PC-3 (cell line): ENCODE measurements at regions not wholly inside any gene's neighbourhood (a gene's known extent, or its start where the extent isn't known, plus 50 kb on each side); places are given as distances from the start of the nearest gene placed in this dataset.

Experiments
- ATAC-seq: fragments of 200-7000 bp; cut with Tn5 transposase; 2 replicates; pipeline ENCODE4 v1.9.1; 2020; ENCODE audit warnings: mild to moderate bottlenecking, moderate library complexity
- BruUV-seq: library from RNA; stranded (reverse); fragments of 400-500 nt; replicated peaks from 2 replicates; lab custom pipeline; 2021; lab: Mats Ljungman, UMichigan
- CTCF ChIA-PET: fragments of 300-600 bp; sonication (Branson Sonifier 250); formaldehyde crosslinking; loops from one replicate; lab custom pipeline; 2022; ENCODE audit warnings: antibody characterized with exemption; lab: Charles Lee
- POLR2A ChIA-PET: fragments of 300-600 bp; sonication (Branson Sonifier 250); formaldehyde crosslinking; loops from one replicate; lab custom pipeline; 2022; ENCODE audit warnings: antibody characterized with exemption; ENCODE audit not compliant: unreplicated experiment; lab: Charles Lee
- DNase-seq: peaks from one replicate; pipeline ENCODE4 v3.0.0-alpha.2; 2015
- H2AFZ ChIP-seq: fragments of 300-600 bp; sonication (generic); 2 replicates; pipeline ENCODE4 v1.6.0; 2016; ENCODE audit warnings: antibody characterized with exemption, low read length
- H3F3A ChIP-seq: fragments of 300-600 bp; sonication (generic); one replicate; pipeline ENCODE4 v1.6.0; 2017; ENCODE audit warnings: antibody characterized with exemption, low read length, control low read depth, mild to moderate bottlenecking; ENCODE audit not compliant: unreplicated experiment
- H3K27ac ChIP-seq: fragments of 300-600 bp; sonication (generic); 2 replicates; pipeline ENCODE4 v1.5.1; 2016; ENCODE audit warnings: mild to moderate bottlenecking, low read length
- H3K27me3 ChIP-seq: fragments of 300-600 bp; sonication (generic); 2 replicates; pipeline ENCODE4 v1.6.1; 2016; ENCODE audit warnings: low read length, mixed read lengths
- H3K36me3 ChIP-seq: fragments of 300-600 bp; sonication (generic); 2 replicates; pipeline ENCODE4 v1.6.1; 2016; ENCODE audit warnings: low read depth, mixed run types, low read length, mixed read lengths
- H3K4me1 ChIP-seq: fragments of 300-600 bp; sonication (generic); 2 replicates; pipeline ENCODE4 v1.5.1; 2016; ENCODE audit warnings: low read length; ENCODE audit not compliant: insufficient read depth
- H3K4me2 ChIP-seq: fragments of 300-600 bp; sonication (generic); 2 replicates; pipeline ENCODE4 v1.6.0; 2016; ENCODE audit warnings: low read length
- H3K4me3 ChIP-seq: fragments of 300-600 bp; sonication (generic); 2 replicates; pipeline ENCODE4 v1.5.1; 2016; ENCODE audit warnings: mild to moderate bottlenecking, low read length, mixed read lengths
- H3K79me2 ChIP-seq: fragments of 300-600 bp; sonication (generic); 2 replicates; pipeline ENCODE4 v1.6.1; 2017; ENCODE audit warnings: low read length, mixed read lengths
- H3K9ac ChIP-seq: fragments of 300-600 bp; sonication (generic); 2 replicates; pipeline ENCODE4 v1.6.0; 2016; ENCODE audit warnings: mild to moderate bottlenecking, low read length
- H3K9me2 ChIP-seq: fragments of 300-600 bp; sonication (generic); replicated peaks from 2 replicates; pipeline ENCODE4 v1.6.1; 2016; ENCODE audit warnings: mixed run types, low read length, mixed read lengths
- H3K9me3 ChIP-seq: fragments of 300-600 bp; sonication (generic); 2 replicates; pipeline ENCODE4 v1.6.1; 2016; ENCODE audit warnings: low read length, mixed read lengths
- H4K20me1 ChIP-seq: fragments of 300-600 bp; sonication (generic); 2 replicates; pipeline ENCODE4 v1.6.1; 2016; ENCODE audit warnings: low read length, mixed read lengths
- CTCF ChIP-seq: fragments of 300-600 bp; sonication (generic); conservative IDR thresholded peaks from 2 replicates; pipeline ENCODE4 v1.5.1; 2017; ENCODE audit warnings: antibody characterized with exemption, low read depth, mild to moderate bottlenecking, low read length
- EZH2 ChIP-seq: fragments of 300-600 bp; sonication (generic); IDR thresholded peaks from one replicate; pipeline ENCODE4 v1.6.1; 2017; ENCODE audit warnings: antibody characterized with exemption, mild to moderate bottlenecking, low read length; ENCODE audit not compliant: unreplicated experiment
- EZH2phosphoT487 ChIP-seq: fragments of 300-600 bp; sonication (generic); IDR thresholded peaks from 2 replicates; pipeline ENCODE4 v1.6.1; 2018; ENCODE audit warnings: mild to moderate bottlenecking, antibody characterized with exemption, low read length, borderline replicate concordance
- intact Hi-C: fragments of 100-400 bp; cut with micrococcal nuclease; formaldehyde crosslinking; loops from 2 replicates; pipeline ENCODE4 v1.9.0; 2023

GRCh38 chr12:83313322-83313721 is 626.6 kb downstream of the TMTC2 start:
- Histone ChIP-seq H2AFZ (no peak overlapping the region), H3K4me1 (no peaks in the 10 kb centered on the region), H3K9me3 (no peaks in the 10 kb centered on the region), H3K27ac (no peak overlapping the region), H3K79me2 (no peaks in the 10 kb centered on the region), H3K9ac (no peak overlapping the region), H3K27me3 (no peaks in the 10 kb centered on the region), H4K20me1 (no peaks in the 10 kb centered on the region), H3K4me3 (no peak overlapping the region), H3K36me3 (no peaks in the 10 kb centered on the region), H3K9me2 (no peaks in the 10 kb centered on the region), H3K4me2 (no peak overlapping the region), H3F3A (no peaks in the 10 kb centered on the region)
- no peak for ATAC-seq
- no peak for TF ChIP-seq CTCF
- no peak for TF ChIP-seq EZH2
- TF ChIP-seq EZH2phosphoT487: no peak
- no TSS peak for BruUV-seq
- DNase-seq: no peak
- ChIA-PET CTCF (no interaction called here), POLR2A (no interaction called here)
- intact Hi-C loops: no loop called here

GRCh38 chr12:83276904-83277303 is 590.2 kb downstream of the TMTC2 start:
- Histone ChIP-seq H3K4me3 (no peak overlapping the region), H3K4me2 (no peak overlapping the region), H2AFZ (no peak overlapping the region), H3K4me1 (no peaks in the 10 kb centered on the region), H3K9me3 (no peaks in the 10 kb centered on the region), H4K20me1 (no peaks in the 10 kb centered on the region), H3K9ac (no peak overlapping the region), H3K36me3 (no peaks in the 10 kb centered on the region), H3K9me2 (no peaks in the 10 kb centered on the region), H3K79me2 (no peaks in the 10 kb centered on the region), H3K27me3 (no peaks in the 10 kb centered on the region), H3K27ac (no peak overlapping the region), H3F3A (no peaks in the 10 kb centered on the region)
- ATAC-seq (no peak), DNase-seq (no peak)
- intact Hi-C loops: no loop called here
- POLR2A ChIA-PET: no interaction called here
- no TSS peak for BruUV-seq
- CTCF ChIA-PET: no interaction called here
- TF ChIP-seq EZH2phosphoT487: no peak
- TF ChIP-seq CTCF: no peak
- no peak for TF ChIP-seq EZH2

GRCh38 chr12:83271201-83271600 is 584.5 kb downstream of the TMTC2 start:
- Histone ChIP-seq H3K9me3 (no peaks in the 10 kb centered on the region), H3K9me2 (no peaks in the 10 kb centered on the region), H4K20me1 (no peaks in the 10 kb centered on the region), H3K9ac (no peak overlapping the region), H2AFZ (no peak overlapping the region), H3K4me2 (no peak overlapping the region), H3K27ac (no peak overlapping the region), H3K4me3 (no peak overlapping the region), H3K27me3 (no peaks in the 10 kb centered on the region), H3K36me3 (no peaks in the 10 kb centered on the region), H3F3A (no peaks in the 10 kb centered on the region), H3K79me2 (no peaks in the 10 kb centered on the region), H3K4me1 (no peaks in the 10 kb centered on the region)
- CTCF ChIA-PET: no interaction called here
- intact Hi-C loops: no loop called here
- DNase-seq (no peak), ATAC-seq (no peak)
- POLR2A ChIA-PET: no interaction called here
- BruUV-seq: no TSS peak
- TF ChIP-seq EZH2phosphoT487 (no peak), EZH2 (no peak), CTCF (no peak)
